ENCODE measurements at regions not wholly inside any gene's neighbourhood (a gene's known extent, or its start where the extent isn't known, plus 50 kb on each side); places are given as distances from the start of the nearest gene placed in this dataset.

GRCh38 chr12:86838260-86838659 is 582.1 kb upstream of the MGAT4C start:
- no peak overlapping the region for H3K27ac ChIP-seq (ENCODE audit: insufficient read depth, low read depth, low read length)
- no peaks in the 10 kb centered on the region for H3K27me3 ChIP-seq (ENCODE audit: control insufficient read depth in 2 of 2, insufficient read depth in 2 of 2, low read length in 2 of 2)
- H3K4me2 ChIP-seq (ENCODE audit: insufficient read depth, low read length), result no peak overlapping the region
- H3K9me1 ChIP-seq (replicated peaks; ENCODE audit: control insufficient read depth, extremely low read depth, insufficient read depth, low read length), result no peaks in the 10 kb centered on the region
- DNase-seq (ENCODE audit: low read depth, low spot score), result no peak
- no peaks in the 10 kb centered on the region for H3K9me3 ChIP-seq (replicated peaks; ENCODE audit: control insufficient read depth, insufficient read depth, low read length)
- no peak for TF ChIP-seq EZH2 (IDR thresholded peaks at IDR 0.05; ENCODE audit: borderline replicate concordance, low read depth, low read length, severe bottlenecking)
- TF ChIP-seq POLR2AphosphoS5 (IDR thresholded peaks at IDR 0.05; ENCODE audit: insufficient read depth, low read depth, low read length), result no peak
- no peak for TF ChIP-seq CTCF (IDR thresholded peaks at IDR 0.05; ENCODE audit: extremely low read depth in 1 of 2, insufficient read depth in 1 of 2, low read depth in 1 of 2, low read length in 2 of 2)
- TF ChIP-seq MAX (IDR thresholded peaks at IDR 0.05; ENCODE audit: insufficient read depth, insufficient read length), result no peak
- no peak for FAIRE-seq
- no peak overlapping the region for H3K4me3 ChIP-seq (replicated peaks in 1 of 3; ENCODE audit: insufficient read depth in 1 of 3, low read depth in 1 of 3, low read length in 3 of 3)
- H3K9ac ChIP-seq (replicated peaks; ENCODE audit: extremely low read depth, insufficient read depth, low read length), result no peak overlapping the region
- no peaks in the 10 kb centered on the region for H3K79me2 ChIP-seq (ENCODE audit: control insufficient read depth, insufficient read depth, low read length)
- no peak overlapping the region for H2AFZ ChIP-seq (ENCODE audit: low read depth, low read length)
- ChIA-PET POLR2A (no interaction called here), CTCF (no interaction called here)
- no TSS peak for BruUV-seq (replicated peaks)
- H3K36me3 ChIP-seq (ENCODE audit: control insufficient read depth in 2 of 2, extremely low read depth in 1 of 2, insufficient read depth in 2 of 2, low read length in 2 of 2), result no peaks in the 10 kb centered on the region
- H4K20me1 ChIP-seq (replicated peaks; ENCODE audit: control insufficient read depth, extremely low read depth, insufficient read depth, low read length), result no peaks in the 10 kb centered on the region
- dilution Hi-C loops (cut with MboI; ENCODE audit: extremely low pct_ligation_motif_present, low sequenced_read_pairs) (no loop called here), intact Hi-C loops (cut with micrococcal nuclease) (no loop called here)
- no peaks in the 10 kb centered on the region for H3K4me1 ChIP-seq (ENCODE audit: control insufficient read depth, extremely low read depth, insufficient read depth, low read length)

GRCh38 chr12:86837246-86837645 is 581.1 kb upstream of the MGAT4C start:
- CTCF ChIA-PET, result interaction anchor here (1.2 kb wide), 1 partner anchor 9 kb away, joined by 3 read pairs; no protein-coding TSS in a partner anchor
- no peaks in the 10 kb centered on the region for H3K79me2 ChIP-seq (ENCODE audit: control insufficient read depth, insufficient read depth, low read length)
- no peak overlapping the region for H3K9ac ChIP-seq (replicated peaks; ENCODE audit: extremely low read depth, insufficient read depth, low read length)
- TF ChIP-seq MYC (IDR thresholded peaks at IDR 0.05; ENCODE audit: low read depth, low read length), result no peak
- TF ChIP-seq CTCF (IDR thresholded peaks at IDR 0.05; ENCODE audit: extremely low read depth in 1 of 2, insufficient read depth in 1 of 2, low read depth in 1 of 2, low read length in 2 of 2), result no peak
- no peak for TF ChIP-seq EZH2 (IDR thresholded peaks at IDR 0.05; ENCODE audit: borderline replicate concordance, low read depth, low read length, severe bottlenecking)
- TF ChIP-seq POLR2A (IDR thresholded peaks at IDR 0.05; ENCODE audit: low read depth, low read length), result no peak
- no peak overlapping the region for H3K27ac ChIP-seq (ENCODE audit: insufficient read depth, low read depth, low read length)
- BruUV-seq (replicated peaks), result no TSS peak
- H3K36me3 ChIP-seq (ENCODE audit: control insufficient read depth in 2 of 2, extremely low read depth in 1 of 2, insufficient read depth in 2 of 2, low read length in 2 of 2), result no peaks in the 10 kb centered on the region
- DNase-seq (ENCODE audit: low read depth, low spot score) (no peak), FAIRE-seq (peak; percentile 21)
- H3K9me3 ChIP-seq (replicated peaks; ENCODE audit: control insufficient read depth, insufficient read depth, low read length), result no peaks in the 10 kb centered on the region
- no peaks in the 10 kb centered on the region for H3K9me1 ChIP-seq (replicated peaks; ENCODE audit: control insufficient read depth, extremely low read depth, insufficient read depth, low read length)
- no peak overlapping the region for H2AFZ ChIP-seq (ENCODE audit: low read depth, low read length)
- intact Hi-C loops (cut with micrococcal nuclease) (no loop called here), dilution Hi-C loops (cut with MboI; ENCODE audit: extremely low pct_ligation_motif_present, low sequenced_read_pairs) (no loop called here)
- H3K4me3 ChIP-seq (replicated peaks in 1 of 3; ENCODE audit: insufficient read depth in 1 of 3, low read depth in 1 of 3, low read length in 3 of 3), result no peak overlapping the region
- no peaks in the 10 kb centered on the region for H4K20me1 ChIP-seq (replicated peaks; ENCODE audit: control insufficient read depth, extremely low read depth, insufficient read depth, low read length)
- H3K4me1 ChIP-seq (ENCODE audit: control insufficient read depth, extremely low read depth, insufficient read depth, low read length), result no peaks in the 10 kb centered on the region
- H3K27me3 ChIP-seq (ENCODE audit: control insufficient read depth in 2 of 2, insufficient read depth in 2 of 2, low read length in 2 of 2), result no peaks in the 10 kb centered on the region
- POLR2A ChIA-PET, result no interaction called here
- H3K4me2 ChIP-seq (ENCODE audit: insufficient read depth, low read length), result no peak overlapping the region

All from endothelial cell of umbilical vein (primary cell).